GM12878 (cell line): ENCODE measurements at regions not wholly inside any gene's neighbourhood (a gene's known extent, or its start where the extent isn't known, plus 50 kb on each side); places are given as distances from the start of the nearest gene placed in this dataset.

ENCODE experiments used
- ATAC-seq: fragments of 200-7000 bp; cut with Tn5 transposase; 3 replicates; pipeline ENCODE4 v1.9.1; 2020; ENCODE audit warnings: mild to moderate bottlenecking, moderate library complexity
- BruUV-seq: library from RNA; stranded (reverse); fragments of 400-500 nt; replicated peaks from 2 replicates; lab custom pipeline; 2021; lab: Mats Ljungman, UMichigan
- CTCF ChIA-PET: fragments of 300-600 bp; sonication (Branson Sonifier 250); formaldehyde crosslinking; extraction: SDS; loops from one replicate; lab custom pipeline; 2021; ENCODE audit warnings: inconsistent platforms; lab: Yijun Ruan, JAX
- POLR2A ChIA-PET: fragments of 350-600 bp; formaldehyde crosslinking; extraction: SDS; loops from one replicate; lab custom pipeline; 2021; ENCODE audit warnings: inconsistent platforms; lab: Charles Lee
- RAD21 ChIA-PET: fragments of 300-600 bp; sonication (Branson Sonifier 250); formaldehyde crosslinking; loops from one replicate; lab custom pipeline; 2023; ENCODE audit warnings: antibody characterized with exemption; ENCODE audit not compliant: unreplicated experiment; lab: Charles Lee
- SMC1A ChIA-PET: fragments of 300-600 bp; sonication (Branson Sonifier 250); formaldehyde crosslinking; loops from one replicate; lab custom pipeline; 2023; ENCODE audit not compliant: unreplicated experiment, uncharacterized antibody; lab: Charles Lee
- DNase-seq: peaks from one replicate; pipeline ENCODE4 v3.0.0-alpha.2; 2011; ENCODE audit warnings: low read depth, low spot score
- FAIRE-seq: peaks from 3 replicates; lab custom pipeline; 2011; peaks lifted over from hg19 to GRCh38; lab: Jason Lieb, UNC
- H2AFZ ChIP-seq: 2 replicates; pipeline ENCODE4 v1.6.0; 2011; ENCODE audit warnings: low read depth, low read length, control low read depth; ENCODE audit not compliant: control insufficient read depth
- H3K27ac ChIP-seq: 2 replicates; pipeline ENCODE4 v1.5.1; 2011; ENCODE audit warnings: control low read depth; ENCODE audit not compliant: control insufficient read depth, insufficient read depth
- H3K27me3 ChIP-seq, 2 experiments: replicated peaks in 1 of 2; 2 replicates each; pipeline versions ENCODE4 v1.6.0 to v1.6.1; 2011; ENCODE audit warnings: low read length in 1 of 2; ENCODE audit not compliant: control insufficient read depth in 2 of 2, insufficient read depth in 2 of 2
- H3K36me3 ChIP-seq, 2 experiments: 2 replicates each; pipeline ENCODE4 v1.5.1; 2011; ENCODE audit warnings: low read length in 1 of 2; ENCODE audit not compliant: control insufficient read depth in 2 of 2, insufficient read depth in 2 of 2
- H3K4me1 ChIP-seq: 2 replicates; pipeline ENCODE4 v1.6.1; 2011; ENCODE audit warnings: mild to moderate bottlenecking, low read length, moderate library complexity, mixed read lengths; ENCODE audit not compliant: control insufficient read depth, insufficient read depth
- H3K4me2 ChIP-seq: 2 replicates; pipeline ENCODE4 v1.6.0; 2011; ENCODE audit warnings: control low read depth; ENCODE audit not compliant: control insufficient read depth, insufficient read depth
- H3K4me3 ChIP-seq: fragments of 200-600 bp; sonication (generic); 2 replicates; pipeline ENCODE4 v1.5.1; 2016
- H3K79me2 ChIP-seq: 2 replicates; pipeline ENCODE4 v1.6.0; 2011; ENCODE audit warnings: low read length; ENCODE audit not compliant: control insufficient read depth, insufficient read depth
- H3K9ac ChIP-seq: 2 replicates; pipeline ENCODE4 v1.8.0; 2011; ENCODE audit warnings: low read length, control low read depth, mixed read lengths; ENCODE audit not compliant: control insufficient read depth, insufficient read depth
- H3K9me3 ChIP-seq: replicated peaks from 3 replicates; pipeline ENCODE4 v1.5.1; 2011; ENCODE audit warnings: mild to moderate bottlenecking, low read length; ENCODE audit not compliant: control insufficient read depth, insufficient read depth
- H4K20me1 ChIP-seq: 2 replicates; pipeline ENCODE4 v1.6.0; 2011; ENCODE audit not compliant: control insufficient read depth, insufficient read depth
- CBX3 ChIP-seq: fragments of 200-600 bp; sonication (generic); IDR thresholded peaks from 2 replicates; pipeline ENCODE4 v1.6.1; 2016; ENCODE audit warnings: low read depth, borderline replicate concordance
- CEBPB ChIP-seq, 2 experiments: fragments of 150-350 bp in 1 of 2; IDR thresholded peaks; 2 replicates each; pipeline ENCODE4 v1.6.1; 2012 to 2014; ENCODE audit warnings: low read depth in 2 of 2, low read length in 2 of 2, borderline replicate concordance in 1 of 2, inconsistent platforms in 1 of 2
- CUX1 ChIP-seq: IDR thresholded peaks from 2 replicates; pipeline ENCODE4 v1.6.1; 2012; ENCODE audit warnings: improper control_type of control experiment, low read depth, low read length; ENCODE audit not compliant: insufficient replicate concordance
- ELK1 ChIP-seq: IDR thresholded peaks from 2 replicates; pipeline ENCODE4 v1.6.1; 2012; ENCODE audit warnings: low read depth, low read length, improper control_type of control experiment
- HCFC1 ChIP-seq: fragments of 150-350 bp; IDR thresholded peaks from 2 replicates; pipeline ENCODE4 v1.6.1; 2014; ENCODE audit warnings: low read length
- KAT2A ChIP-seq: conservative IDR thresholded peaks from 2 replicates; pipeline ENCODE4 v1.6.1; 2011; ENCODE audit warnings: low read depth, low read length; ENCODE audit not compliant: control insufficient read depth
- KLF5 ChIP-seq: fragments of 450-650 bp; IDR thresholded peaks from 2 replicates; pipeline ENCODE4 v1.6.1; 2014; ENCODE audit warnings: mild to moderate bottlenecking; ENCODE audit not compliant: partially characterized antibody
- MTA3 ChIP-seq: IDR thresholded peaks from 2 replicates; pipeline ENCODE4 v1.6.1; 2012; ENCODE audit warnings: low read length, inconsistent platforms, borderline replicate concordance
- POLR2AphosphoS5 ChIP-seq: IDR thresholded peaks from 2 replicates; pipeline ENCODE4 v1.6.1; 2011; ENCODE audit warnings: mild to moderate bottlenecking, low read length, inconsistent platforms
- RELA ChIP-seq: fragments of 450-650 bp; IDR thresholded peaks from 2 replicates; pipeline ENCODE4 v1.8.0; 2014; ENCODE audit warnings: borderline replicate concordance; ENCODE audit not compliant: partially characterized antibody
- SMC3 ChIP-seq: IDR thresholded peaks from 2 replicates; pipeline ENCODE4 v1.6.1; 2011; ENCODE audit warnings: low read length, improper control_type of control experiment, borderline replicate concordance
- ZNF687 ChIP-seq: fragments of 450-650 bp; IDR thresholded peaks from 2 replicates; pipeline ENCODE4 v1.6.1; 2017; ENCODE audit warnings: mild to moderate bottlenecking, moderate library complexity
- WGBS: methylation state at CpG from one replicate; pipeline ENCODE4 v1.1.6; 2016; ENCODE audit warnings: low lambda C conversion rate; ENCODE audit not compliant: insufficient replicate concordance, insufficient coverage; ENCODE audit errors: missing lambda C conversion rate; 5-methylcytosine and 5-hydroxymethylcytosine counted together
- in situ Hi-C: fragments of 300-500 bp; cut with MboI; formaldehyde crosslinking; loops from 9 replicates; pipeline ENCODE4 v1.14.3; 2018; ENCODE audit warnings: mixed read lengths
- intact Hi-C: fragments of 100-400 bp; cut with micrococcal nuclease; formaldehyde crosslinking; loops from one replicate; pipeline ENCODE4 v1.14.2; 2022; ENCODE audit not compliant: unreplicated experiment

- in situ Hi-C loops (no loop called here), intact Hi-C loops (no loop called here)
- no peaks in the 10 kb centered on the region for H3K27me3 ChIP-seq
- no peaks in the 10 kb centered on the region for H4K20me1 ChIP-seq
- H3K36me3 ChIP-seq = no peaks in the 10 kb centered on the region
- 54% methylated on average over 1 of the region's 1 CpG for WGBS
- BruUV-seq = no TSS peak
- H3K9me3 ChIP-seq = no peaks in the 10 kb centered on the region
- H2AFZ ChIP-seq = no peak overlapping the region
- no peak overlapping the region for H3K4me2 ChIP-seq
- FAIRE-seq (no peak), DNase-seq (no peak), ATAC-seq (no peak)
- POLR2A ChIA-PET = no interaction called here
- H3K4me3 ChIP-seq = no peak overlapping the region
- H3K79me2 ChIP-seq = no peaks in the 10 kb centered on the region
- no peak overlapping the region for H3K27ac ChIP-seq
- RAD21 ChIA-PET = no interaction called here
- H3K9ac ChIP-seq = no peak overlapping the region
- CTCF ChIA-PET = interaction anchor here (1.1 to 1.3 kb wide), 2 partner anchors 11 to 22 kb away, joined by 3 read pairs; no protein-coding TSS in a partner anchor
- H3K4me1 ChIP-seq = no peaks in the 10 kb centered on the region
- SMC1A ChIA-PET = interaction anchor here (1.2 kb wide), 1 partner anchor 9 kb away, joined by 3 read pairs; no protein-coding TSS in a partner anchor
- no peak for TF ChIP-seq ZNF687
- no peak for TF ChIP-seq CEBPB (IDR thresholded peaks at IDR 0.05; ENCODE audit: borderline replicate concordance in 1 of 2, low read depth in 2 of 2, low read length in 2 of 2)
- no peak for TF ChIP-seq POLR2AphosphoS5
- TF ChIP-seq HCFC1 = no peak
- TF ChIP-seq ELK1 = no peak
- TF ChIP-seq CUX1 = no peak
- TF ChIP-seq MTA3 = no peak
- TF ChIP-seq RELA = no peak
- no peak for TF ChIP-seq KLF5
- TF ChIP-seq KAT2A = no peak
- no peak for TF ChIP-seq CBX3
- TF ChIP-seq SMC3 = no peak
These were observed 152.0 kb upstream of the SLC10A2 start for GRCh38 chr13:103218253-103218652.
